CMK (cell line): ENCODE measurements at regions not wholly inside any gene's neighbourhood (a gene's known extent, or its start where the extent isn't known, plus 50 kb on each side); places are given as distances from the start of the nearest gene placed in this dataset.
"Not testable (repeated sequence)": the region's sequence is repeated elsewhere in the genome, so short reads cannot be mapped to it uniquely, and the experiment has no call there.

Source experiments
- DNase-seq: peaks from one replicate; pipeline ENCODE4 v3.0.0-alpha.2; 2010; ENCODE audit warnings: low read depth

DNA sequence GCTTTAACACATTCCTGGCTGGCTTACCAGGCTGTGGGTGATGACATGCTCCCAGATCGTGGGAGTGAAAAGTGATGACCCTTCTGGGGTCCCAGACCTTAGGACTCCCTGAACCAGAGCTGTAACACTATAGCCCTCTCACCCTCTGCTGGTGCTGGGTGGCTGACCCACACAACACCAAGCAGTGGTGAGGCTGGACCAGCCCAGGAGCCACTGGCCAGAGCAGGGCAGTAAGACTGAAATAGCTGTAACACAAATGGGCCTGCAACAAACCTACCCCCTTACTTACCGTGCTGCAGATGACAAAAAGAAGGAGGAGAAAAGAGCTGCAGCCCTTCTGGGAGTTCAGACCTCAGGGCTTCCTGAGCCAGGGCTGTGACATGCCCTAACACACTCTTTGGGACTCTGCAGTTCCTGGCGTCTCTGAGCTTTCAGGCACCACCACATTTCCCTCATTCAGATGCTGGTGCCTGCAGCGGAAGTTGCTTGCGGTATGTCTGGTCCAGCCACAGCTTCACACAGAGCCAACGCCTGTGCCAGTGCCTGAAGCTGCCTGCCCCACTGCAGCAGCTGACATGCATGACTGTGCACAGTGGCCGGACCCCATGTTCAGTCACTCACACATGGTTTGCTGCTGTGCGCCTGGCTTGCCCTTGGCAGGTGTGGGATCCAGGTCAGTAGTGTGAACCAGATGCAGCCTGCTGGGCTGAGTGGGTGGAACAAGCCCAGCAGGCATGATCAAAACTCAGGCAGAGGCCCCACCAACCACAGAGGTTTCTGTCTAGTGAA lies 1247.4 kb downstream of the EFNA5 start:
- DNase-seq: no peak

DNA sequence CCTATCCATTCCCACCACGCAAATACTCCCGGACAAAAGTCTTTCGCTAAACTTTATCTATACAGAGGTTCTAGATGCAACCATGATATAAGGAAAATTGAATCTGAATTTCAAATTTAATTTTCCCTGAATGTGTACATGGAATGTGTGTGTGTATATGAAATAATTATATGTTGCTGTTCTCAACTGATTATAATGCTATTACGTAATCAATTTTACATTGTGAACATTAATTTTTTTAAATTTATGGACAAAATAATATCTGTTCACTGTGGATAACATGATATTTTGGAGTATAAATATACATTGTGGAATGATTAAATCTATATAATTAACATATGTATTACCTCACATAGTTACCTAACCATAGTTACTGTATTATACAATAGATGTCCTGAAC lies 1250.6 kb downstream of the EFNA5 start:
- no peak for DNase-seq

DNA sequence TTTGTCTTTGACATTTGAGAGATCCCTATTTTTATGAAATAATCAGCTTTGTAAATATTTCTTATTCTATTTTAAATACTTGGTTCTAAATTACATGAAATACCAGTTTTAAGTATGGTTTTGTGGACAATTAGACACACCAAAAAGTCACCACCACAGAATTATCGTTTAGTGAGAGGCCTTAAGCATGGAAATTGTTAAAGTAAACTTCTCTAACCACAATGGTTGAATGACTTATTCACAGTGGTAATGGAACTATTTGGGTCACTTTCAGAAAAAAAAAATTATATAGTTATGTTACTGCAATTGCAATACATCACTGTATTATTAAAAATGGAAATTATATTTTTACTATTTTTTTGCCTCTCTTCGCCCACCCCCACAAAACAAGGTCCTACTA lies 1252.5 kb downstream of the EFNA5 start:
- no peak for DNase-seq

DNA sequence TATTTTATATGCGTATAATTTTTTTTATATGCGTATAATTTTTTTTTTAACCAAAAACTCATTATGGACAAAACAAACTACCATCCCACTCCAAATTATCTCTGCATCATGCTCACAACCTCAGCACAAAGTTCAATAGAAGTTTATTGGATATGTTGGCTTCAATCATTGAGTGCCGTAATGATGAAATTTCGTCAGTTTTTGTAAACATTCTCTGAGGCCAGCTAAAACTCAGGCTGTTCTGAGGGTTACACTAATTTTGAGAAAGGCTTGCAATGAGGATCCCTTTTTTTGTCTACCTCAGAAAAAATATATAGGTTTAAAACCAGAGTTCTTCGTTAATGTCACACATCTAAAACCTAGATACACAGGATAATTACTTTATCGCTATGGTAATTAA lies 1253.2 kb downstream of the EFNA5 start:
- no peak for DNase-seq

DNA sequence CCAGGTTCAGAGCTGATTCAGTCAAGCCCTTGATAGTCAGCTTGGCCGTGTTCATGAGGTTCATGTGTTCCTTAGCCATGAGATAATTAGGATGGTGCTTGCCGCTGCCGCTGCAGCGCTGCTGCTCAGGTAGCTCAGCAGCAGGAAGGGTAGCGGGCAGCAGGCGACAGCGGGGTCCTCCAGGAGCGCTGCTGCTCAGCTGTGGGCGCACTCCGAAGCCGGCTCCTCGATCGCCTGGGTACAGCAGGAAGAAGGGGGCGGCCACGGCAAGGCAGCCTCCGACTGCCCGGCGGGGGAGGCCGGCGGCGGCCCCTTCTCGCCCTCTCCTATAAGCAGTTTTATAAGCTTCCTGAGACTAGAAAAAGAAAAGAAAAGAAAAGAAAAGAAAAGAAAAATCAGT lies 1253.6 kb downstream of the EFNA5 start:
- no peak for DNase-seq

DNA sequence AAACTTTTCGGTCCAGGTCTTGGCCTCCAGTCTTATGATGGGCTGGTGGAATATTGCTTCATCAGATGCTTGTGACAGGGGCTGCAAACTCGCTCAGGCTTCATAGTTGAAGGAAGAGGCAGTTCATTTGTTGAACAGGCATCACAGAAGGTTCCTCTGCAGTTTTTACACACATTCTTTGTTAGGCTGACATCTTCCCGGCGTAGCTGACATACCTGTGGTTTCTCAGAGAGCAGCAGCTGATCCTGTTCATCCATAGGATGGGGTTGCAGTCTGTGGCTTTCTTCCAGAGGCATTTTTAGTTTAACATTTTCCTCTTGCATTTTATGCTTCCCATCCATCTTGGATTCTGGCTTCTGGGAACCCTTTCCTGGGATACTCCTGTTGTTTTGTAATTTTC lies 1255.2 kb downstream of the EFNA5 start:
- DNase-seq: no peak

DNA sequence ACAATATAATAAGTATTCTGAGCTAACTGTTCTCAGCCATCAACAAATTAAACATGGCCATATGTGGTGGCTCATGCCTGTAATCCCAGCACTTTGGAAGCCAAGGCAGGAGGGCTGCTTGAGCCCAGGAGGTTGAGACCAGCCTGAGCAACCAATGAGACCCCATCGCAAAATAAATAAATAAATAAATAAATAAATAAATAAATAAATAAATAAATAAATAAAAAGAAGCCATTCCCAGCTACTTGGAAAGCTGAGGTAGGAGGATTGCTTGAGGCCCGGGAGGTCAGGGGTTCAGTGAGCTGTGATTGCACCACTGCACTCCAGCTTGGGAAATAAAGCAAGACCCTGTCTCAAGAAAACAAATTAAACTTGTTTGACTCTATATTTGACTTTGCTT lies 1256.4 kb downstream of the EFNA5 start:
- no peak for DNase-seq

DNA sequence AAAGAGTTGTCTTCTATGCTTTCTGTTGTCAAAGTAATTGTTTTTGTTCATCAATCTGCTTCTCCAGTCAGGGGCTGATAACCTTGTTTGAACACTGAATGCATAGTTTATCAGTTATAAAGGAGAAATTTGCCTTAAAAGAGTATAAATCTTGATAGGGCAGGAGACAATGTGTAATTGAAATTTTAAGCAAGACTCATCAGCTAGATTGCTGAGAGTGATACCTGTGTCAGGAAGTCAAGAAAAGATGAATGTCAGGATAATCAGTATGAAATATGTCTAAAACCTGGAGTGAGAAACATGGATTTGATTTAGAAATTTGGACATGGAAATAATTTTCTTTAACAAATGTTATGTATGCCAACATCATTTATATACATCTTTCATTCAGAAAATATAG lies 1258.1 kb downstream of the EFNA5 start:
- DNase-seq: no peak

DNA sequence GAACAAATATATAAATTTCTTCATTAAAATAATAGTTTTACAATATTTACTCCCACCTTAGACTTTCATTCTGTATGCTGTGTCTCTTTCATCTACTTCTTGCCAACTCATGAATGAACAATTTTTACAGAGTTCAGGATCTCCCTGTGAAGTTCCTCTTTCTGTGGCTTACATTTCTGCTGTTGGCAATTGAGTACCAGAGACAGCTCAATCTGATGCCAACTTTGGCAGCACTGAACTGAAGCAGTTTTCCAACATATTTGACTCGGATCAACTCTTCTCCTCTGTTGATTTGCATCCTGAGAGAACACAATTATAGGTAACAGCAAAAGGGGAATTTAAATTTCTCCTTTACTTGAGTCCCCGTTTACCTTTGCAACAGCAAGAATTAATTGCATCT lies 1262.2 kb downstream of the EFNA5 start:
- DNase-seq: no peak

DNA sequence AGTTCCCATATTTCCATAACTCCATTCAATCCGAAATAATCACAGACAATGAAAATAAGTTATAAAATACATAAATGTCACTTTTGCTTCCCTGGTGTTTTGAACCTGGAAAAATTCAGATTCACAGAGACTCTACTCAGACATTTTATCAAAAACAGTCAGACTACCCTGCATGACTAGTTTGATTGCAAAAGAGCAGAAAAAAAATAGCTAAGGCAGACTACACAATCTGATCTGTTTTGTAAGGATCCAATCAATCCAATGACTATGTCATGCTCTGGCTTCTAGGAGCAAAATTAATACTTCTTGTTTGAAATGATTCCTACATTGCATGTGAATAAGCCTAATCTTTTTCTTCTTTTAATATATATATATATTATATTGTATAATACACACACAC lies 1262.6 kb downstream of the EFNA5 start:
- no peak for DNase-seq

DNA sequence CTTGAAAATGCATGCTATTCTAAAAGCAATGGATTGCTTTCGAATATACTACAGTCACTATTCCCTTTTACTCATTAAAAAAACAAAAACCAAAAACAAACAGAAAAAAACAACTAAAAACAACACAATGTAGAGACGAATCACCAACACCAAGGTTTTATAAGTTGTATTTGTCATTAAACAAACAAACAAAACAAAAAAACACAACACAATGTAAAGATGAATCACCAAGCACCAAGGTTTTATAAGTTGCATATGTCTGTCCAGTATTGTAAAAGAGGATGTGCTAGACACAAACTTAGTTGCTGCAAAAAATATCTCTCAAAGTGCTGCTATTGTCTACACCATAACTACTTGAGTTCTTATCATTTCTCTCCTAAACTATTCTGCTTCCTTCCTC lies 1269.2 kb downstream of the EFNA5 start:
- DNase-seq: no peak

DNA sequence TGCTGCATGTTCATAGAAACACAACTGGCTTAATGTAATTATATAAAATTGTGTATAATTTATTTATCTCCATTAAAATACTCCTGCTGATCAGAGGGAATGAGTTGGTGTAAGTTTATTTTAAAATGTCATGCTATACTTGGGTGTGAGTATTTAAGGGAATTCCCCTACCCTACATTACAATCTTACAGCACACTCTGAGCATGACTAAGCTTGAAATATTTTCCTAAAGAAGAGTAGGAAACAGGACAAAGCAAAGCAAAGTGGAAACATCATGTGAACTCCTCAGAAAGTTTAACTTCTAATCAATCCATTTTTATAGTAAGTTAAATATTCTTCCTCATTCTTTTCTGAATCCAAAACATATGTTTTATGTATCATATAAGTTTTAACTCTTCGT lies 1271.3 kb downstream of the EFNA5 start:
- no peak for DNase-seq

DNA sequence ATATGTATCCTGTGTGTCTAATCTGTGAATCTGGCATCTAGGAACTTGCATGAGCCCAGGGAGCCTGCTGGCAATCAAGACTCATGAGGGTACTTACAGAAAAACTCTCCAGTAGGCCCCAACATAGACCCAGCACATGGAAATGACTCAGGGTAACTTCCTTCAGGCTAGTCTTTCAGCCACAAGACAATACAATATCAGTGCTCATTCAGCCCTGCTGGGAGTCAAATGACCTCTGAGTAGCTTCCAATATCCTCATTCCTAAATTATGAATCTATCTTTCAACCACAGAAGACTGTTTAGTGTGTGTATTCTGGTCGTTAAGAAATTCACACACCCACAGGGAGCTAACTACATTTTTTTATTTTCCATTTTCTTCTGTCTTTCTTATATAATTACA lies 1273.0 kb downstream of the EFNA5 start:
- DNase-seq: no peak

DNA sequence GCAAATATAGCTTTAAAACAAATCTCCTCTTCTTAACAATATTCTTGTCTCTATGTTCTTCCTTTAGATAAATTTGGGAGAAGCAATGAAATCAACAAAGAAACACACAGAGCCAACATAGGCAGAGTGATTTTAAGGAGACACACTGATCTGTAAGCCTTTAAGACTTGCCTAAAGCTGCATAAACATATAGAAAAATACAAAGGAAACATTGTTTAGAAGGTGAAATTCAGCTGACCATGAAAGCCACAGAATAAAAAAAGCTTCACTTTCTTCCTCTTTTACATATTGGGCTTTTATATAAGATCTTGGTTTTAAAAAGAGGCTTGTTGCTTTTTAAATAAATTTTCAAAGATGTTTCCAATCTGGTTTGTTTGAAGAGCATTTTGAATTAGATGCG lies 1277.5 kb downstream of the EFNA5 start:
- no peak for DNase-seq

DNA sequence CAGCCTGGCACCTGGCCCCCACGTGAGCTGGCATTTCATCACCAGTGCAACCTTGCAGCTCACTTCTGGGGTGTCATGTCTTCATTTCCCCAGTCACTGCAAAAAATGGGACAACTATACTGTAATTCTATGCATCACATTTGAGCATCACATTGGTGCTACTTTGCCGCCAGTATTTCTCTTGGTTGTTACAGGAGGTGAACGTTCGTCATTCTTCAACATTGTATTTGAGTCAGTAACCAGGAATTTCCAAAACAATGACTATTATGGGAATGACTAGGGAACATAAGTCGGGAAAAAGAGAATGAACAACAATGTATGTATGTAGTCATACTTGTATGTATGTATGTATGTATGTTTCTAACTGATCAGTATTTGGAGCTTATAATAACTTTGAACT lies 1278.0 kb downstream of the EFNA5 start:
- DNase-seq: no peak

DNA sequence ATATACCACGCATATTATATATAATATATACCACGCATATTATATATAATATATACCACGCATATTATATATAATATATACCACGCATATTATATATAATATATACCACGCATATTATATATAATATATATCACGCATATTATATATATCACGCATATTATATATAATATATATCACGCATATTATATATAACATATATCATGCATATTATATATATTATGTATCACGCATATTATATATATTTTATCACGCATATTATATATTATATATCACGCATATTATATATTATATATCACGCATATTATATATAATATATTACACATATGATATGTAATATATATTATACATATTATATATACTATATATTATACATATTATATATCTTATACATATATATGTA lies 1283.0 kb downstream of the EFNA5 start:
- DNase-seq: not testable (repeated sequence)

DNA sequence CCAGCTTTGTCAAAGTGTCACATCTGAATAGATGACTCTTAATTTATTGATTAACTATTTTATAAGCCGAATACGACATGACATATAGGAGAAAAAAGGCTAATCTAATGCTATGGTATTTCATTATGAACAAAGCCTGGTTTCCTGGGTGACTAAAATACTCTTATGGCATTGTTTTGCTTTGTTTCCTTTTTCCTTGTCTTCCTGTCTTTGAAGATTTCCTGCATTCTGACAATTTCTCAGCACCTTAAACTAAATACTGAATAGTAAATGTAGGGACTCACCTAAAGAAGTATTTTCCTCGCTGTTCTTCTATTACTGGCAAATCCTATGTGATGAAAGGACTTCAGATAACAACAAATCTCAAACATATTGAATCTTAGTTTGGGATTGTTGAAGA lies 1284.5 kb downstream of the EFNA5 start:
- DNase-seq: no peak

DNA sequence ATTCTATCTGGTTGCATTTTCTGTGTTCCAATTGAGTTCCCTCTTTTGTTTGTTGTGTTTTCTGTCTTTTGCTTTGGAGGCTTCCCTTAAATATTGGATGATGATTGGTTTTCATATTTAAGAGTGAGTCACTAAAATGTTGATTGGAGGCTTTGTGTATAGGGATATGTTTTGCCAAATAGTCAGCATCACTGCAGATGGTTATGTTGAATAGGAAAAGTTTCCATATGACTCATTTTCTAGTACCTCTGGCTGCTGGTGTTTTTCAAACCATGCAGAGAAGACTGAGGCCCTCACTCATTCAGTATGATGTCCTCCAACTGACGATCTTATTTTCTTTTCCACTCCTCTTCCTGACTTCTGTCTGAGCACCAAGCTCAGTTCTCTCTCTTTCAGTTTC lies 1290.0 kb downstream of the EFNA5 start:
- no peak for DNase-seq

DNA sequence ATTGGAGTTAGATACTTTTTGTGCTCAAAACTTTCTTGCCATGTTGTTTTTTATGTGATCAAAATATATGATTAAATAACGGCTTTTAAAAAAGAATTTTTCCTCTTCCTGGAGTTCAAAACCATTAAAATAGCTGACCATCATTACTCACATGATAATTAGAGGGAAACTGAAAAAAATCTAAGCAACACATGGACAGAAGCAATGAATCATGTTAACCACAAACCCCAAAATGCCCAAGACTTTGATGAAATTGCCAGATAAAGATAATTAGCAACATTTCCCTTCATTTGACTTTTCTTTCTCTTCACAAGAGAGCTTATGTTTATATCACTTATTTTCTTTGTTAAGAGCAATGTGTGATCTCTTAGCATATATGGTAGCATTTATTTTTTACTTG lies 1294.2 kb downstream of the EFNA5 start:
- DNase-seq: no peak

DNA sequence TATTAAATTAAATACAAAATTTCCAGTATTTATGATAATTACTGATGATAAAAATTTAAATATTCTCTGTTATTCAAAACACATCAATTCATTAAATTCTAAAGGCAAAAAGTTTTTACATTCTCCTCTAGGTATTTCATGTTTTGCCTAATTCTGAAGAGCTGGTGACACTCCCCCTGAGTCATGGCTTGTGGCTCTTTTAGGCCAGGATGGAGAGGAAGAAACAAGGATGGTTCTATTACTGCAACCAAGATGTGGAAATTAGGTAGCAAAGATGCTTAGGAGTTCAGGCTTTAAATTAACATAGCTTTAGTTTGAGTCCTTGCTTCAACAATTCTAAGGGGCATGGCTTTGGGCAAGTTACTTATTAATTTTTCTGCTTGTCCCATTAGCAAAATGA lies 1295.8 kb downstream of the EFNA5 start:
- DNase-seq: no peak

DNA sequence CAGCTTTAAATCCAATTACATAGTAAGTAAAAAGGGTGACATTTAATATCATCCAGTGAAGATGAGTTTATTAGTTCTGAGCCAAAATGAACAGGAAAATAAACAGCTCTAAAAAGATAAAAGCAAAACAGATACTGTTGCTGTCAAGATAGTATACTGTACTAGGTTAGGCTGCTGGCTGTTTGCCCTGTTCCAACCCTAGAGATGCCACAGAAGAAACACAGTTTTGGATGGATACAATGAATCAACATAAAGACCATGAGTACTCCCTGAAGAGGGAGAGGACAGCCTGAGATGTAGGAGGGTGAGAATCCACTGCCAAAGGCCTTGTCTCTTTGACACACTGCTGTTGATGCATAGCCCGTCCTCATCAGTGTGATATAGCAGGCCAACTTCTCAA lies 1302.7 kb downstream of the EFNA5 start:
- DNase-seq: no peak

DNA sequence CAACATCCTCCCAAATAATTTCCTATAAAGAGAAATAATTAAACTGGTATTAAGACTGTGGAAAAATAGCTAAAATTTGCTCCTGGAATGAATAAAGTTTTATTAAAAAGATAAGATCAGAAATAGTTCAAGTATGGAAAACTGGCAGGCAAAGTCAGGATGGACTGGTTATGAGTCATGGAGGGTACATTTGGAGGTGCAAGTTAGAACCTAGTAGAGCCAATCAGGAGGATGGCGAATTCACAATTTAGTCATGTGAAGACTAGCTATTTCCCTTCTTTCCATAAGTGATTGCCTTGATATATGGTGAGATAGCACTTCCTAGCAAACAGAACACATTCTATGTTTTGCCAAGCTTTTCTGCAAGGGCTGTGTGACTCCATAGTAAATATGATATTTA lies 1303.5 kb downstream of the EFNA5 start:
- no peak for DNase-seq

DNA sequence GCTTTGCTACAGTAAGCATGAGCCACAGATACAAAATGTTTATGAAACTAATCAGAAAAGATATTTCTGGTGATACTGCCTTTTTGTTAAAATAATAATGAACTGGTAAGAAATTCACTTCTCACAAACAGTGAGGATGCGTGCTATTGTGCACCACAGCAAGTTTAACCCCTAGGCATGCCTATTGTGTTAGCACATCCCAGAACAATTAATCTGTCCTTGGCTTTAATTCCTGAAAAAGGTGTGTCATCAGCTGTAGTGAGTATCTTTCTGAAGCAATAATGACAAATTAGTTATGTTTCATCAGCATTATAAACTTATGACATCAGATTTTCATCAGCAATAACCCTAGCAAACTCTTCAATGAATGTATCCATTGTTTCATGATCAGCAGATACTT lies 1307.2 kb downstream of the EFNA5 start:
- DNase-seq: no peak

DNA sequence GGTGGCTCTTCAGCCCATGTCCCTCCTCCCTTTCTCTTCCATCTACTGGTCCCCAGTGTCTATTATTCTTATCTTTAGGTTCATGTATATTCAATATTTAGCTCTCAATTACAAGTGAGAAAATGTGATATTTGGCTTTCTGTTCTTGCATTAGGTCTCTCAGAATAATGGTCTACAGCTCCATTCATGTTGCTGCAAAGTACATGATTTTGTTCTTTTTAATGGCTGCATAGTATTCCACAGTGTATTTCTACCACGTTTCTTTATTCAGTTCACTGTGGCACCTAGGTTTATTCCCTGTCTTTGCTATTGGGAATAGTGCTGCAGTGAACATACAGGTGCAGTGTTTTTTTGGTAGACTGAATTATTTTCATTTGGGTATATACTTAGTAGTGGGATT lies 1308.8 kb downstream of the EFNA5 start:
- DNase-seq: no peak

DNA sequence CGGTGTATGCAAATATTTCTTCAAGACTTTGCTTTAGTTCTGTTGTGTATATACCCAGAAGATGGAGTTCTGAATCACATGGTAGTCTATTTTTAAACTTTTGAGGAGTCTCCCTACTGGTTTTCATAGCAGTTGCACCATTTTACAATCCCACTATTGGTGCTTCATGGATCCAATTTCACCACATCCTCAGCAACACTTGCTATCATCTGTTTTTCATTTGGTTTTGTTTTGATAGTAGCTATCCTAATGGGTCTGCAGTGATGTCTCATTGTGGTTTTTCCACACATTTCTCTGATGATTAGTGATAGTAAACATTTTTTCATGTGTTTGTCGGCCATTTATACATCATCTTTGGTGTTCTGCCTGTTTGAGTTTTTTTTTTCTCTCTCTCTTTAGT lies 1339.3 kb downstream of the EFNA5 start:
- no peak for DNase-seq
